CD4-positive, alpha-beta T cell treated with Interleukin-15 for 1 hour (primary cell): ENCODE measurements at regions not wholly inside any gene's neighbourhood (a gene's known extent, or its start where the extent isn't known, plus 50 kb on each side); places are given as distances from the start of the nearest gene placed in this dataset.
"Not testable (repeated sequence)": the region's sequence is repeated elsewhere in the genome, so short reads cannot be mapped to it uniquely, and the experiment has no call there.

ENCODE experiments used
- DNase-seq: peaks from one replicate; pipeline ENCODE4 v3.0.0-alpha.2; 2020

DNA sequence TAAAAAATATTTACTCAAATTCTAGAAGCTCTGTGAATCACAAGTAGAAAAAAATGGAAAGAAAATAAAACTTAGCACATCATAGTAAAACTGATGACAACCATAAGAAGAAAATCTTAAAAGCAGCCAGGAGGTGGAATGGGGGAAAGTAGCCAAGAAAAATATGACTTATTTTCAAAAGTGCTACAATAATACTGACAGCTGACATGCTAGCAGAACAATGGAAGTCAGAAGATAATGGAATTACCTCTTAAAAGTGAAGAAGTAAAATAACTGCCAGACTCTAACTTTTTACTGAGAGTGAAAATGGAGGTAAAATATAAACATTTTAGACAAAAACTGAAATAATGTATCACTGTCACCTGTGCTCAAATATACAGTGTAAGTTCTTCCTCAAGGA is 532.2 kb upstream of the SGCD start:
- DNase-seq: no peak

- DNase-seq: no peak
Observed at GRCh38 chr5:155799308-155799707, 527.7 kb upstream of the SGCD start.

GRCh38 chr5:155807884-155808576 is 518.9 kb upstream of the SGCD start:
- DNase-seq: no peak

DNA sequence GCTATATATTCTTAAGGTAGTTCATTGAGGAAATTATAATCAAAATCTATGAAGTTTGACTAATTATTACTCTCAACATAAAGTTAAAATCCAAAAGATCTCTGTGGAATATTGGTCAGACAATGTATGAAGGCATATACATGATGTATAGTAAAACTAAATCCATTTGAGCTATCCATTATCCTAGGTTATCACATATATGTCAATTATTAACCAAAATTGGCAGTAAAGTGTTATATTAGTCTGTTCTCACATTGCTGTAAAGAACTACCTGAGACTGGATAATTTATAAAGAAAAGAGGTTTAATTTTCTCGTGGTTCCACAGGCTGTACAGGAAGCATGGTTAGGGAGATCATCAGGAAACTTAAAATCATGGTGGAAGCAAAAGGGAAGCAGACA is 511.7 kb upstream of the SGCD start:
- no peak for DNase-seq

DNA sequence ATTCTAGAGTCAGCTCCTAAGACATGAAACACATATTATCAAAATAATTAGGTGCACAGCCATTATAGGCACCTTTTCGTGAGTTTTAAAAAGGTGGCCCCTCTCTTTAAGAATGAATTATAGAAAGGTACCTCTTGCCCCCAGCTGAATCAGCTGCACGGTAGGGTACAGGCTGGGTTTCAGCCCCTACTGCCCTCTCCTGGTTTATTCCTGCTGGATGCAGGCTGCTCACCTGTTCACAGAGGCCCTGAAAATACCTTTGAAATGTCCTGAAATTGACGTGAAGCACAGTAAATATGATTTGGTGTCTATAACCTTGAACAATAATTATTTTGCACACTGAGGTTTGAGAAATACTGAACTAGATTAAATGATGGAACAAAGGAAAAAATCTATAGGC is 504.8 kb upstream of the SGCD start:
- DNase-seq: no peak

GRCh38 chr5:155826611-155827507 is 500.1 kb upstream of the SGCD start:
- DNase-seq: no peak

GRCh38 chr5:155827508-155827815 is 499.5 kb upstream of the SGCD start:
- DNase-seq: not testable (repeated sequence)

GRCh38 chr5:155827949-155828348 is 499.0 kb upstream of the SGCD start:
- DNase-seq: no peak

DNA sequence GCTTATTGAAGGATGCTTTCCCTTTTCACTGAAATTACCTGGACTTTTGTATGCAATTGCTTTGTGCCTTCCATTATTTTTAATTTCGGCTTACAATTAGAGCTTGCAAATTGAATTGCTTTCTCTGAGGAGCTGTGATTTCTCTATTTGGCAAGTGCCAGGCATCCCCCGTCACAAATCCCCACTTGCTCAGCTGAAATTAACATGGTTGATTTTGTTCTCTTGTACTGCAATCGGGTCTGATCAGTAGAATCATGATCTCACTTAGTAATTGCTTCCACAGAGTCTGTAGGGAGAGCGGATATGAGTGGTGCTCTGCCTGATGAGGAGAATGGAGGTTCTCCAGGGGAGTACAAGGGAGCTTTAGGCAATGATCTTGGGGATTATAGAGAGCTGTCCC is 495.5 kb upstream of the SGCD start:
- no peak for DNase-seq

- no peak for DNase-seq
Observed at GRCh38 chr5:155833287-155833686, 493.7 kb upstream of the SGCD start.

DNA sequence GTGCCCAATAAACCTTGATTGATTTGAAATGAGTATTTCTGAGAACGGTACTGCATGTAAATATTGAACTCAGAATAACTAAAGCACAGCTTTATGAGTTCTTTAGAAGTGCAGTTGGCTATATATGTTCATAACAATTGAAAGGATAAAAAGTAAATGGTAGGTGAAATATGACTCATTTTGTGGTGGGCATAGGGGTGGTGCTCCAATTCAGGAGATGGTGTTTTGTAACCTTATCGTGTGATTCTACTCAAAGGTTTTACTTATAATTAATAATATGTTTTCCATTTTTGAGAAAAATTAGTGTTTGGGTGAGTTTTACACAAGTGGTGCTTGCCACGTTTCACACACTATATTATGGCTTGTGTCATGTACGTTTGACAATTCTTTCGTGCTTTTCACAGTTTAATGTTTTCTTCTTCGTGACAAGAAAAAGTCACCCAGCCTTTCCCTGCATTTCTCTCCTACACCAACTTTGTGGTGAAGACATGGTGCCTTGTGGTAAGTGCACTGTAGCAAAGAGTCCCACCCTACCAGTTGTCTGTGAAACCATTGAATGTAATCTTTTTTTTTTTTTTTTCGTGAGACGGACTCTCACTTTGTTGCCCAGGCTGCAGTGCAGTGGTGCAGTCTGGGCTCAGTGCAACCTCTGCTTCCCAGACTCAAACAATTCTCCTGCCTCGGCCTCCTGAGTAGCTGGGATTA is 492.5 kb upstream of the SGCD start:
- DNase-seq: no peak

- DNase-seq: no peak
Observed at GRCh38 chr5:155836089-155836803, 490.7 kb upstream of the SGCD start.

DNA sequence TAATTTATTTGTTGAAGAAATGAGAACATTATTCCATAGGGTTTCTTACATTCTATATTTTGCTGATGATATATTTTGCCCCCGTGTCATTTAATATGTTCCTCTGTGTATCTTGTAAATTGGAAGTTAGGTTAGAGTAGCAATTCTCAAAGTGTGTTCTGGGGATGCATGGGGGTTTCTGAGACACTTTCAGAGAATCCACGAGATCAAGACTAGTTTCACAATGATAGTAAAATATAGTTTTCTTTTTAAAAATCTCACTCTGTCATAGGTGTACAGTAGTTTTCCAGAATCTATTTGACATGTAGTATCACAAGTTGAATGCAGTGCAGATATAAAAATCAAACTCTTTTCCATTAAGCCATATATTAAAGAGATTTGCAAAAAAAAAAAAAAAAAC is 488.6 kb upstream of the SGCD start:
- no peak for DNase-seq

DNA sequence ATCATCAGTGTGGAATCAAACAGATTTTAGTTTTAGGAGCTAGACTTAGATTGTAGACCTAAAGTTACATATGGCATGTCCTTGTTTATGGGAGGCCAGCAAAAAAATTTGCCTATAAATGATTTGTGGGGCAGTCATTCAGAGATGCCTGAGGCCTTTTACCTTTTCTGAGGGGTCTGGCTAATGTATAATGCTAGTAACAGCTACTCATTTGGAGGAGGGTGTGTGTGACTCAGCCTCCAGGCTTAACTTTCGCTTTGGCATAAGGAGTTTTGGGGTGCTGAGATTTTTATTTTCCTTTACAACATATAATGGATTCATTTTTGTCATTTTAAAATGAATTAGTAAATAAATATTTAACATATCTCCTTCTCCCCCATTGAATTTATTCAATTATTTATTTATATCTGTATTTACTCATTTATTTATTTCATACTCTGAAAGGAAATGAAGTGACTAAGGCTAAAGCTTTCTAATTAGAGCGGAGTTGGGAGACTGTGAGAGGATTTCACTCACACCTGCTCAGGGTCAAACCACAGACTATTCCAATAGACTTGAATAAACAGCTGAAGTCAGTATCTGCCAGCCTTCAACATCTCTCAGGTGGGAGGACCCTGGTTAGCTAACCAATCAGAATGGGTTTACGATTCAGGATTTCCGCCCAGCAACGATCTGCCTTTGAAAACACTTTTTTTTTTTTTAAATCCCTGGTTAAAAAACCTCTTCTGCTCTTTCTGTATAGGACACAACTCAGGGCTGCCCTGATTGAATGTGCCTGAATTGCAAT is 487.5 kb upstream of the SGCD start:
- DNase-seq: no peak

GRCh38 chr5:155844542-155844941 is 482.4 kb upstream of the SGCD start:
- DNase-seq: no peak

DNA sequence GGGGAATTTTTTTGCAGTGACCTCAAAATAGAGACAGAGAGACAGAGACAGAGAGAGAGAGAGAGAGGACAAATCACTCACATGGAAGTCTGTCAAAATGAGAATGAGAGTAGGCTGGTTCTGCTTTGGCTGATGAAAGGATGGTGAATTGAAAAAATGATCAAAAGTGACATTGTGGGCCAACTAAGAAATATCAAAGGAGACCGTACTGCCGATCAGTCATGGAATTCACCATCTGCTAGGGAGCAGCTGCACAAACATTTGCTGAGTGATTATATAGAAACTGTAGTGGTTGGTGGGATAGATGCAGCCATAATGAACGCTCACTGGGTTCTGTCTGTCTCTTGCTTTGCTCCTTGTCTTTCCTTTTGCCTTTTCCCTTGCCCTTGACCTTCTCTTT is 476.6 kb upstream of the SGCD start:
- DNase-seq: no peak

DNA sequence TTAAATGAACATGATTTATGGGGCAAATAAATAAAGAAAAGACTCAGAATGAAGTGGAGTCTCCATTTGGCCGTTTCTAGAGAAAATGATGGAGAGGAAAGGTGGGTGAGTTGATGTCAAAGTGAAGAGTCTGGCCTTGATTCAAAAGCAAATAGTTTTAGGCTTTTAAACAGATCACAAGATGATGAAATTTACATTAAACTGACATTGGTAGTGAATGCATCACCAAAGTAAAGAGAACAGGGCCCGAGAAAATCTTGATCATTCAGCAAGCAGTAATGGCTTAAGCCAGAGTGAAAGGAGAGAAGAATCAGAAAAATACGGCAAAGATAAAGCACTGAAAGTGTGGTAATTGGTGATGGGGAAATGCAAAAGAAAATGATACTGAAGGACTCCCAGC is 460.0 kb upstream of the SGCD start:
- no peak for DNase-seq

GRCh38 chr5:155867522-155868088 is 459.4 kb upstream of the SGCD start:
- no peak for DNase-seq

DNA sequence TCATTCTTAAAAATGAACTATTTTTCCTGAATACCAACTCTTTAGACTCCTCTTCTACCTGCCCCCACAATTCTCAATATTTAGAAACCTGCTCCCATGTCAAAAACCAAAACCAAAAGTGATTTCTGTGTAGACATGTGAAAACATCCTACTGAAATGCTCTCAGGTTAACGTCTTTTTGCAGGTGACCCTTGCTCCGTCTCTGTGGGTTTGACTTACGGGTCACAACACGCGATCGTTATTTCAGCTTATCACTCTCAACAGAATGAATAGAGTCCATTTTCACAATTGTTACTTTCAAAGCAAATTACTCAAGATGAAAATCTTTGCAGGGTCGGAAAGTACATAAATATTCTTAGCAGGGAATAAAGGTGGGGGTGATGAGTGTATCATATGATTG is 456.3 kb upstream of the SGCD start:
- no peak for DNase-seq

GRCh38 chr5:155871623-155872022 is 455.3 kb upstream of the SGCD start:
- DNase-seq: no peak

DNA sequence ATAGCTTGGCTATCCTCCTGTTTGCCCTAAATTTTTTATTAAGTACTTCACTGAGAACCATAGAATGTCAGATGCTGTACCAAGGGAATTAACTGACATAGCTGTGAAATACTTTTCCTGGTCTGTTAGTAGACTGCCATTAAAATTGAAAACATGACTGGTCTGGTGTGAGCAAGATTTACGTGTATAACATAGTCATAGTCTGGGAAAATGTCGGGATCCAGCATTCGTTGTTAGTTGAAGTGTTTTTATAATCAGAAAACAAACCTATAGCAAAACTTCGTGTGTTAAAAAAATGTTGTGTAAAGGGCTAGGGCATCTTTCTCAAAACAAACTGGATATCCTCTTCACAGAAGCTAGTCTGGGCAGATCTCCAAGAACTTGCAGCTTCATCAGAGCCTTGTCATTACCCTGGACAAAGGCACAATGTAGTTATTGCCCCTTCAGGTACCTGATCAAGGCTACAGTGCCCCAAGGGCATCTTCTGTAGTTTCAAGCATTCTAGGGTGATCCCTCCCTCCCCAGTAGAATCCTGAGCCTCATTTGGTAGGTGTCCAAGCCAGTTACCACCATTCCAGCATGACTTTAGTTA is 454.2 kb upstream of the SGCD start:
- no peak for DNase-seq
